Right forelimb (tissue), 1 donor: ENCODE measurements at regions not wholly inside any gene's neighbourhood (a gene's known extent, or its start where the extent isn't known, plus 50 kb on each side); places are given as distances from the start of the nearest gene placed in this dataset.
"Not testable (repeated sequence)": the region's sequence is repeated elsewhere in the genome, so short reads cannot be mapped to it uniquely, and the experiment has no call there.

Experiments used
- DNase-seq: peaks from one replicate; pipeline ENCODE4 v3.0.0-alpha.2; 2018

DNA sequence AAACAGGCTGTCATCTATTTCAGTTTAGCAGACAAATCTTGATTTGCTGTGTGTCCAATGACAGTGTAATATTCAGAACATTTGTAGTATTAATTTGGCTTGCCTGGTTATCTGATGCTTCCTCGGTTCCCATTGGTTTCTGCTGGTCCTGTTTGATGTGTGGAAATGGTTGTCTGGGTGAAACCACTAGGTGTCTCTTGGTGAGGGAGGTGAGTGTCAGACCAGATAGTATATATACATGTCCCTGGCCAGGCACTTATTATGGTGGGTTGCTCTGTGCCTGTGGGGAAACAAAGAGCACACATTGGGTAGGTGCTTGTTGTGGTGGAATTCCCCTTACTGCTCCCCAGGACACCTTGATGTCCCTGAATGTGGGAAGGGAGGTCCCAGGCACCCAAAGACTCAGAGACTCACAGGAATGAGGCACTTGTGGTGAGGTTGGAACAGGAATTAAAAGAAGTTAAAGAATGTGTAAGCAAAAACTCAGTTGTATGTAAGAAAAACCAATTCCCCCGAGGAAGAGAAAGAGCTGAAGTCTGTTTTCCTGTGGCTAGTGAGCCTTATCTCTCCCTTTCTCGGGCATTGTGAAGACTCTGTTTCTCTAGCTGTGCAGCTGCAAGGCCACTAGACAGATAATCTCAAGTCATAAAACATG, 1519.1 kb downstream of the BRINP3 start:
- no peak for DNase-seq

DNA sequence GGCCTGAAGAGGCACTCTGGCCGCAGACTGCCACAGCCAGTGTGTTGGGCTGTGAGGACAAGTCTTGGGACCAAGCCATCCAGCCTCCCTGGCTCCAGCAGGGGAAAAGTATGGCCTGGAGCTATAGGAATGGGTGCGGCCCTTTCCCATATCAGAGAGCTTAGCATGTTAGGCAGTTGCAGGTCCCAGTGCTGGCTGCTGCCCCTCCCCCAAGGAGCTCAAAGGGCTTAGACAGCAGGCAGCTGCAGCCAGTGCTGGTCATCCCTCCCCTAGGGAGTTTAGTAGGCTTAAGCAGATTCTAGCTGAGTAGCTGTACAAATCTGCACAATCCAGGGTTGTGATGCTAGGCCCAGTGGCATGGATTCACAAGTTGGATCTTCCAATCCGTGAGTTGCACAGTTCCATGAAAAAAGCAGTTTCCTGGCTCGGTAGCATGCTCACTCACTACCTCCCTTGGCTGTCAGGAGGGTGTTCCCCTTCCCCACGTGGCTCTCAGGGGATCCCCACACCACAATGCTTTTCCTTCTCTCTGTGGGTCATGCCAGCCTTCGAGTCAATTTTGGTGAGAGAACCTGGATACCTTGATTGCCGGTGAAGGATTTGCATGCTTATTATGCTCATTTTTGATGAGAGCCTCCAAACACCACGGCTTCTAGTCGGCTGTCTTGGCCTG, 1490.8 kb downstream of the BRINP3 start:
- DNase-seq, result no peak

GRCh38 chr1:188988589-188988988, 1489.1 kb downstream of the BRINP3 start:
- DNase-seq, result no peak

- DNase-seq, result no peak
Measured at GRCh38 chr1:188991221-188991930, 1486.3 kb downstream of the BRINP3 start.

DNA sequence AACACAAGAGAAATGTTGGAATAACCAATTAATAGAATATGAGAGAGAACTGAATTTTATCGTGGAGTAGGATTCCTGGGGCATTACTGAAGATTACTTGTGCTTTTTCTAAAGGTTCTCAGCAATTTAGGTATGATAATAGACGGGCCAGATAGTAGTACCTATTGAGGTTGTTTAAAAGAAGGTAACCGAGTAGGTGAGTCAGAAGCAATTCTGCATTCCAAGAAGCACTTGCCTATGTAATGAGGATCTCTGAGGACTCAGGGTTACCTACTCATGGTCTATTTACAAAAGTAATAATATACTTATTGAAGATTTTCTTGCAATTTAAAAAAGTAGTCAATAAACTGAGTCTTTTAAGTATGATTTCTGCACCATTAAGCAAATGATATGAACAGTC, 1469.8 kb downstream of the BRINP3 start:
- no peak for DNase-seq

GRCh38 chr1:189021577-189021976, 1456.1 kb downstream of the BRINP3 start:
- DNase-seq, result no peak

DNA sequence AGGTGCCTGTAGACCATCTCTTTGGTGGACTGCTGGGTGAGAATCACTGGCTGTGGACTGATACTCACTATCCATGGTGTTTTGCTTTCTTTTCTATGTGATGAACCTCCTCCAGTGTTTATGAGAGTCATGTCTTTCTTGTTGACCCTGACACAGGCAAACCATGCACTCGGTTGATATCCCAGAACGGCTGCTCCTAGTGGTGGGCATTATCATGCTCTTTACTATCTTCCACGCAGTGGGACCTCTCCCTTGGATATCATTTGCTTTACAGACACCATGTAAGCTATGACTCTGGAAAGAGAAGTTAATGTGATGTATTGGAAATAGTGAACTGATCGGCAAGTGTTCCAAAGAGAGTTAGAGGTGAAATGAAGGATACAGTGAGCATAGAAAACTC, 1455.6 kb downstream of the BRINP3 start:
- DNase-seq, result no peak

DNA sequence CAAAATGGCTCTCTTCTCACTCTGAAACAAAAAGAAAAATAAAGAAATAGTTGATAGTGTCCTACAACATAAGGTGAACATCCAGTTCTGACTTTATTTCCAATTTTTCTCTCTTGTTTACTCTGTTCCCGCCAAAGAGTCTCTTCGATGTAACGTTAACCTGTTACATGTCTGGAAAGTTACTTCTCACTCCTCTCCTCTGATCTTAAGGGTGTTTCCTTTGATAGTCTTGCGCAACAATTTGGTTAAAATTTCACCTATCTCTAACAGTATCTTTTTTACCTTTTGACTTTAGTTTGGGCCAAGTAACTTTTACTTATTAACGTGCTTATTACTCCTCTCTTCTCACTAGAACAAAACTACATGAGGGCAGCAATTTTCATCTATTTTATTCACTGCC, 1450.2 kb downstream of the BRINP3 start:
- DNase-seq, result no peak

GRCh38 chr1:189033169-189033568, 1444.5 kb downstream of the BRINP3 start:
- no peak for DNase-seq

GRCh38 chr1:189036628-189037027, 1441.0 kb downstream of the BRINP3 start:
- no peak for DNase-seq

DNA sequence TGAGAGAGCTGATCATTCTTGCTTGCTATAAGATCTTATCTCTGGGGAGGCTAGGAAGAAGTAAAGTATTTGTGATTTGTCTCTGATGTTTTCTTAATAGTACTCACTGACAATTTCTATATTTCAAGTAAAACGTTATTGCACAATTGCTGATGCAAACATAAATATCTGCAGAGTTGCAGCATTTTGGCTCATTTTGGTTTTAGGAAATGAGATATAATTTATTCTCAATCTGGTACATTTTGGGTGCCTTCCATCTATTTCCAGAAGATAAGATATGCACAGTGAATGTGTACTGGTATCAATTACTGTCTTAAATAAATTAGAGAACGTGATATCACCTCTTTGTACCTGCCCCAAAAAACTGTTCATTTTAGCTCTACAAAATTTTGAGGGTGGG, 1431.5 kb downstream of the BRINP3 start:
- no peak for DNase-seq

DNA sequence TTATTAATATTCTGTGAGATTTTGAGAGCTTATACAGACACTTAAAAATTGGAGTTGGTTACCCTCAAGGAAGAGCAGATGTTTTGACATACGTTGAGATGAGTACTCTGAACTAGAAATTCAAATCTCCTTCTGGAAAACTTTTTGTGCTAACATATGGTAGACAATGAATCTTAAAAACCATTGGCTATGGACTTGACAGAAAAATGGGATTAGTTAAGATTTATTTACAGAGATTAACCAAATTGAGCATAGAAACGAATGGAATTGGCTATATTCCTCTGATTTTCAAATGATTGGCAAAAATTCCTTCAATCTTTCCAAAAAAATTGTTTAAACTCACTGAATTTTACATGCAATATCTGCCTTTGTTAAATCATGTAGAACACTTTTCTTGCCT, 1392.9 kb downstream of the BRINP3 start:
- no peak for DNase-seq

- DNase-seq, result no peak
Measured at GRCh38 chr1:189103956-189104355, 1373.7 kb downstream of the BRINP3 start.

DNA sequence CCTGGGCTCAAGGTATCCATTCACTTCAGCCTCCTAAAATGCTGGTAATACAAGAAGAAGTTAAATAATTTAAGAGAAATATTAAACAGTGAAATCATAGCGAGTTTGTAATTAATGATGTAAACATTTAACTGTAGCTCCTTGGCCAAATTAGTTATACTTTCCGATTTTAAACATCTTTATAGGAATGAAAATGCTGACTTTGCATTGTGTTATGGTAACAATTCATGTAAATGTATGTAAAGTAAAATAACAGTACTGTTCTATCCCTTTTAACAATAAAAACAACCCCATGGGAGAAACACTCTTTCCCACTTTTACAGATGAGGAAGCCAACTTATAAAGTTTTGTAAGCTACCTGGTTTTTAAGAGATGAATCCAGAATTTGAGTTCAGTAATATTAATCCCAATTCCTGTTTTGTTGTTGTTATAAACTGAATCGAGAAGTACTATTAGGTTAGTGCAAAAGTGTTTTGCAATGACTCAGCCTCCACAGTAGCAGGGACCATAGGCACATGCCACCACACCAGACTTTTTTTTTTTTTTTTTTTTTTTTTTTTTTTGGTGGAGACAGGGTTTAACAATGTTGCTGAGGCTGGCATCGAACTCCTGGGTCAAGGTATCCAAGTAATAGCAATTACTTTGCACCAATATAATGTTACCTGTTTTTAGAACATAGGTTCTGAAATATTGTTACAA, 1360.4 kb downstream of the BRINP3 start:
- no peak for DNase-seq

GRCh38 chr1:189121941-189122340, 1355.7 kb downstream of the BRINP3 start:
- no peak for DNase-seq

- no peak for DNase-seq
Measured at GRCh38 chr1:189125694-189126093, 1352.0 kb downstream of the BRINP3 start.

DNA sequence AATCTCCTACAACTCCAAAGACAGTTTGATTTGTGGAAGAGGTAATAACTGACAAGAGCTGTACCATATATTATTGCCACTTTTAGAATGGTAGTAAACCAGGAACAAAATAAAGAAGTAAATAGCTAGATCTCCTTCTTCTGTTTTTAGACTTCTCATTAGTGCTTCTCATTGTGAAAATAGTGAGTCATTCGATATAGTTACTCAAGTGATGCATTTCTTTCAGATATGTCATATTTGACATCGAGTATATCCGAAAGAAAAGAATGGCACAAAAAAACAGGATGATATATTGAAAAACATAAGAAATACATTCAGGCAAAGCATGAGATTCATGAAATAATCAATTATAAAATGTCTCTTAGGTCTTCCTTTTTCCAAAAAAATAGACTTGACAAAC, 1346.1 kb downstream of the BRINP3 start:
- no peak for DNase-seq

- not testable (repeated sequence) for DNase-seq
Measured at GRCh38 chr1:189139748-189140147, 1337.9 kb downstream of the BRINP3 start.

- DNase-seq, result no peak
Measured at GRCh38 chr1:189141056-189141455, 1336.6 kb downstream of the BRINP3 start.

- DNase-seq, result no peak
Measured at GRCh38 chr1:189149547-189150375, 1327.9 kb downstream of the BRINP3 start.

GRCh38 chr1:189150624-189151023, 1327.0 kb downstream of the BRINP3 start:
- DNase-seq, result no peak

- no peak for DNase-seq
Measured at GRCh38 chr1:189151361-189151760, 1326.3 kb downstream of the BRINP3 start.

DNA sequence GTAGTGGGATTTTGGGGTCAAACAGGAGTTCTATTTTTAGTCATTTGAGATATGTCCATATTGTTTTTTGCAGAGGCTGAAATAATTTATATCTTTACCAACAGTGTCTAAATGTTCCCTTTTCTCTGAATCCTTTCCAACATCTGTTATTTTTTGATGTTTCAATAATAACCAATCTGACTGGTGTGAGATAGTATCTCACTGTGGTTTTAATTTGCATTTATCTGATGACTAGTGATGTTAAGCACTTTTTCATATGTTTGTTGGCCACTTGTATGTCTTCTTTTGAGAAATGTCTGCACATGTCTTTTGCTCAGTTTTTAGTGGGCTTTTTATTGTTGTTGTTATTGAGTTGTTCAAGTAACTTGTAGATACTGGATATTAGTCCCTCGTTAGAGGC, 1325.0 kb downstream of the BRINP3 start:
- no peak for DNase-seq
